Stimulated activated effector memory CD8-positive, alpha-beta T cell treated with anti-CD3 and anti-CD28 coated beads, Interleukin-12 subunit alpha, Interleukin-12 subunit beta, amount 100 ng/mL, for 72 hours (primary cell): ENCODE measurements at regions not wholly inside any gene's neighbourhood (a gene's known extent, or its start where the extent isn't known, plus 50 kb on each side); places are given as distances from the start of the nearest gene placed in this dataset.
"Not testable (repeated sequence)": the region's sequence is repeated elsewhere in the genome, so short reads cannot be mapped to it uniquely, and the experiment has no call there.

Experiments used
- ATAC-seq: fragments of 150-1000 bp; cut with Tn5 transposase; 2 replicates; pipeline ENCODE4 v1.10.0; 2021
- DNase-seq, 2 donors: peaks; one replicate each; pipeline ENCODE4 v3.0.0; 2021 to 2022; ENCODE audit warnings: low spot score in 2 of 2
- H3K27ac Mint-ChIP-seq: one replicate; pipeline ENCODE4 v1.8.0; 2022; ENCODE audit warnings: mild to moderate bottlenecking, mixed read lengths
- H3K36me3 Mint-ChIP-seq: one replicate; pipeline ENCODE4 v1.8.0; 2022; ENCODE audit warnings: mild to moderate bottlenecking, mixed read lengths
- H3K4me1 Mint-ChIP-seq: one replicate; pipeline ENCODE4 v1.8.0; 2022; ENCODE audit warnings: mixed read lengths
- H3K4me3 Mint-ChIP-seq: one replicate; pipeline ENCODE4 v1.8.0; 2022; ENCODE audit warnings: mild to moderate bottlenecking, mixed read lengths
- H3K9me3 Mint-ChIP-seq: one replicate; pipeline ENCODE4 v1.8.0; 2022; ENCODE audit warnings: mixed read lengths

DNA sequence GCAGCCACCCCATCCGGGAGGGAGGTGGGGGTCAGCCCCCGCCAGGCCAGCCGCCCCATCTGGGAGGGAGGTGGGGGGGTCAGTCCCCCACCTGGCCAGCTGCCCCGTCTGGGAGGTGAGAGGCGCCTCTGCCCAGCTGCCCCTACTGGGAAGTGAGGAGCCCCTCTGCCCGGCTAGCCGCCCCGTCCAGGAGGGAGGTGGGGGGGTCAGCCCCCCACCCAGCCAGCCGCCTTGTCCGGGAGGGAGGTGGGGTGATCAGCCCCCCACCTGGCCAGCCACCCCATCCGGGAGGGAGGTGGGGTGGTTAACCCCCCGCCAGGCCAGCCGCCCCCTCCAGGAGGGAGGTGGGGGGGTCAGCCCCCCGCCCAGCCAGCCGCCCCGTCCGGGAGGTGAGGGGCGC is 852.4 kb upstream of the DEFB115 start:
- not testable (repeated sequence) for H3K4me1 Mint-ChIP-seq, H3K4me3 Mint-ChIP-seq, ATAC-seq, H3K9me3 Mint-ChIP-seq, H3K27ac Mint-ChIP-seq, DNase-seq
- H3K36me3 Mint-ChIP-seq = peaks cover 39% of the 10 kb centered on the region

DNA sequence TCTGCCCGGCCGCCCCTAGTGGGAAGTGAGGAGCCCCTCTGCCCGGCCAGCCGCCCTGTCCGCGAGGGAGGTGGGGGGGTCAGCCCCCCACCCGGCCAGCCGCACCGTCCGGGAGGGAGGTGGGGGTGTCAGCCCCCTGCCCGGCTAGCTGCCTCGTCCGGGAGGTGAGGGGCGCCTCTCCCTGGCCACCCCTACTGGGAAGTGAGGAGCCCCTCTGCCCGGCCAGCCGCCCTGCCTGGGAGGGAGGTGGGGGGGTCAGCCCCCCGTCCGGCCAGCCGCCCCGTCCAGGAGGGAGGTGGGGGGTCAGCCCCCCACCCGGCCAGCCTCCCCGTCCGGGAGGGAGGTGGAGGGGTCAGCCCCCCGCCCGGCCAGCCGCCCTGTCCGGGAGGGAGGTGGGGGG is 851.9 kb upstream of the DEFB115 start:
- H3K9me3 Mint-ChIP-seq, H3K4me1 Mint-ChIP-seq, H3K27ac Mint-ChIP-seq, H3K4me3 Mint-ChIP-seq, DNase-seq, ATAC-seq: not testable (repeated sequence)
- peaks cover 39% of the 10 kb centered on the region for H3K36me3 Mint-ChIP-seq

DNA sequence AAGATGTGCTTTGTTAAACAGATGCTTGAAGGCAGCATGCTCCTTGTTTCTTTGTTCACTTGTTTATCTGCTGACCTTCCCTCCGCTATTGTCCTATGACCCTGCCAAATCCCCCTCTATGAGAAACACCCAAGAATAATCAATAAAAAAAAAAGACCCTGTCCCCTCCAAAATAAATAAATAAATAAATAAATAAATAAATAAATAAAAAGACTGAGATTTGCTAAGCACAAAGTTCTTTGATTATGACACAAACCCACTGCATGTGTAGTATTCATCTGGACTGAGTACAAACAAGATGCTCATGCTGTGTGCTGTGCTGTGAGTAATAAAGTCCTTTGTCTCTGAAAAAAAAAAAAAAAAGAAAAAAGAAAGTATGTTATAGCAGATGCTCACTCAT is 851.1 kb upstream of the DEFB115 start:
- H3K4me1 Mint-ChIP-seq, H3K27ac Mint-ChIP-seq, DNase-seq, H3K9me3 Mint-ChIP-seq, ATAC-seq, H3K4me3 Mint-ChIP-seq: not testable (repeated sequence)
- peaks cover 32% of the 10 kb centered on the region for H3K36me3 Mint-ChIP-seq

DNA sequence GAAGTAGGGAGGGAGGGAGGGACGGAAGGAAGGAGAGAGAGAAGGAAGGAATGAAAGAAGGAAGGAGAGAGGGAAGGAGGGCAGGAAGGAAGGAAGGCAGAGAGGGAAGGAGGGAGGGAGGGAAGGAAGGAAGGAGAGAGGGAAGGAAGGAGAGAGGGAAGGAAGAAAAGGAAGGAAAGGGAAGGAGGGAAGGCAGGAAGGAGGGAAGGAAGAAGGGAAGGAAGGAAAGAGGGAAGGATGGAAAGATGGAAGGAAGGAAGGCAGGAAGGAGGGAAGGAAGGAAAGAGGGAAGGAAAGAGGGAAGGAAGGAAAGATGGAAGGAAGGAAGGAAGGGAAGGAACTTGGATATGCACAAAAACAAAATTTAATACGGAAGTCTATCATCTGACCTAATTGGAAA is 844.5 kb upstream of the DEFB115 start:
- Mint-ChIP-seq H3K9me3 (peaks cover 18% of the 10 kb centered on the region), H3K36me3 (no peaks in the 10 kb centered on the region), H3K4me1 (no peaks in the 10 kb centered on the region), H3K4me3 (no peak overlapping the region), H3K27ac (no peak overlapping the region)
- no peak for ATAC-seq
- DNase-seq = no peak

DNA sequence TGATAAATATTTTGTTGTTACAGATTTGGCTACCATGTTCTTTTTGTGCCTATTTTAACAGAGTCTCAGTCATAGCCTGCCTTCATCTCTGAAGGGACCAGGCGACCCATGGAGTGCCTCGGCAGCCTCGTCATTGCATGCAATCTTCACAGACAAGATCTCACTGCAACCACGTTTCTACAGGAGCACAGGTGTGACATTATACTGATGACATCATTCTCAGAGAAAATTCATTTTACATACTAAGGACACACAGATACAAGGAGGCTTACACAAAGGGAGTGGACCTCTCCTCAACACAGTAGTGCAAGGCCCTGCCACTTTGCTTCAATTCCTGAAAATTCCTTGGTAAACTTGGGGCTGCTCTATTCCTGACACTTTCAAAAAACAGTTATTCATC is 840.1 kb upstream of the DEFB115 start:
- H3K36me3 Mint-ChIP-seq, H3K4me3 Mint-ChIP-seq, H3K27ac Mint-ChIP-seq: not testable (repeated sequence)

DNA sequence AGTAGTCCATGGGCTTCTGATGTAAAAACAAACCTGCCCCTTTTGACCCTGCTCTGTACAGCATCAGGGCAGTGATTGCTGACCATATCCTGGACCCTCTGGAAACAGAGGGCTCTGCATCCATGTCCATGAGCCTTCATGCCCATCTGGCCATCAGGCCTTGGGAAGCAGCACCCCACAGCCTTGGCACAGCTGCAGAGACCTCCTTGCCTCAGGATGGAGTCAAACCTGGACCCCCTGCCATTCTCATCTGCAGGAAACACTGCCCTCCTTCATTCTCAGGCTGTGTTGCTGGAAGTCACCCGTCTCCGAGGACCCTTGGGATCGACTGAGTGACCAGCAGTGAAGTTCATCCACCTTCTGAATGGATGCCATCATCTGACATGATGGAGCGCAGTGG is 839.1 kb upstream of the DEFB115 start:
- not testable (repeated sequence) for ATAC-seq, H3K36me3 Mint-ChIP-seq, H3K4me1 Mint-ChIP-seq, H3K9me3 Mint-ChIP-seq, DNase-seq, H3K4me3 Mint-ChIP-seq, H3K27ac Mint-ChIP-seq

More for the DNA sequence above, 840.1 kb upstream of the DEFB115 start:
- DNase-seq, H3K4me1 Mint-ChIP-seq, ATAC-seq: not testable (repeated sequence)
- peaks cover 11% of the 10 kb centered on the region for H3K9me3 Mint-ChIP-seq

DNA sequence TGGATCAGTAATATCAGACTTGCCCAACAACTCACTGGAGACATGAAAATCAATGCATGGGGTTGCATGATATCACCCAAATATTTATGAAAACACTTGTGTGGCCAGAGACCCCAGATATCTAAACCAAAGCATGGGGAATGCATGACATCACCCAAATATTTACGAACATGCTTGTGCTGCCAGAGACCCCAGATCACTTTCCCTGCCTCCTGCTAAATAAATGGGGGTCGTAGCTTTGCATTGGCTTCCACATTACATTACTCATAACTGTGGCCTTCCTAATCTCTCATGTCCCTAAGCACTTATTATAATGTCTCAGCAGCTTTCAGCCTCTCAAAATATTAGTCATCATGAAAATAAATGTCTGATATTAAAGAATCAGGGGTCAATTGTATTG is 838.0 kb upstream of the DEFB115 start:
- DNase-seq = no peak
- peaks cover 10% of the 10 kb centered on the region for H3K9me3 Mint-ChIP-seq
- ATAC-seq = no peak
- H3K4me1 Mint-ChIP-seq = no peaks in the 10 kb centered on the region
- no peaks in the 10 kb centered on the region for H3K36me3 Mint-ChIP-seq
- H3K4me3 Mint-ChIP-seq = no peak overlapping the region
- no peak overlapping the region for H3K27ac Mint-ChIP-seq

DNA sequence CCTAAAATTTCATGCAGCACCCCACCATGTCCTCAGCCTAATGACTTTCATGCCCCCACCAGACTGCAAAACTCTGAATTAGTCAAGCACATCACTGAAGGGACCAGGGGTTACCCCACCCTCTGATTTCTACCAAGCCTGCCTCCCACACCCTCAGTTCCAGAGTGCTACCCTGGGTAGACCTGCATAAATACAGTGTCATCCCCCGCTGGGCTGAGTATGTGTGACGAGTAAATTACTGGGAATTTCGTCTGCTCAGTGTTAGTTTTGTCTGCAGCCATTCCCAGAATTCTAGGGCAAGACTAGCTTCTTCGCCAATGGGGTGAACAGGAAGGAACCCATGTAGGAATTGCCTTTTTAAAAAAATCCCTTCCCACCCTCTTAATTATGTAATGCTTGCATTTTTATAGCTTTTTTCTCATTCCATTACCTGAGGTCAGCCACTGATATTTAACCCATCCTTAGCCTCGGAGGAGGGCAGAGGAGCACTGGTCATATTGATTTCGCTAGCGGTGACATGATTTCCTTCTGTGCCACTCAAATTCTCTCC is 837.5 kb upstream of the DEFB115 start:
- not testable (repeated sequence) for H3K4me1 Mint-ChIP-seq

More for the DNA sequence above, 837.5 kb upstream of the DEFB115 start:
- H3K36me3 Mint-ChIP-seq, ATAC-seq, H3K4me3 Mint-ChIP-seq, DNase-seq, H3K27ac Mint-ChIP-seq: not testable (repeated sequence)
- H3K9me3 Mint-ChIP-seq = peaks cover 11% of the 10 kb centered on the region
